WTC11 (cell line): ENCODE measurements at regions not wholly inside any gene's neighbourhood (a gene's known extent, or its start where the extent isn't known, plus 50 kb on each side); places are given as distances from the start of the nearest gene placed in this dataset.

Experiments used
- ATF3 ChIP-seq: sonication (generic); formaldehyde crosslinking; conservative IDR thresholded peaks from 2 replicates; pipeline ENCODE4 v1.8.1; 2022; ENCODE audit warnings: mild to moderate bottlenecking, missing genetic modification reagents
- CTCF ChIP-seq: fragments of 200-600 bp; IDR thresholded peaks from 2 replicates; pipeline ENCODE4 v1.8.0; 2022; ENCODE audit warnings: antibody characterized with exemption
- ZNF138 ChIP-seq: sonication (generic); formaldehyde crosslinking; conservative IDR thresholded peaks from 2 replicates; pipeline ENCODE4 v1.8.1; 2022; ENCODE audit warnings: mild to moderate bottlenecking, moderate library complexity, missing genetic modification reagents

- TF ChIP-seq ATF3 (CRISPR knock-in tag): no peak
- TF ChIP-seq ZNF138 (CRISPR knock-in tag): no peak
- no peak for TF ChIP-seq CTCF
These were observed 407.6 kb downstream of the ZIC1 start for GRCh38 chr3:147816752-147817151.
